ENCODE measurements at regions not wholly inside any gene's neighbourhood (a gene's known extent, or its start where the extent isn't known, plus 50 kb on each side); places are given as distances from the start of the nearest gene placed in this dataset.

- no peak for DNase-seq
Measured at GRCh38 chr21:15932726-15933125, 202.9 kb downstream of the USP25 start.

GRCh38 chr21:15935530-15935929, 205.7 kb downstream of the USP25 start:
- Histone ChIP-seq H3K4me3 (ENCODE audit: low read depth, low read length) (no peak overlapping the region), H3K27me3 (no peaks in the 10 kb centered on the region), H3K4me1 (no peaks in the 10 kb centered on the region), H3K36me3 (no peaks in the 10 kb centered on the region), H3K9me3 (no peaks in the 10 kb centered on the region)
- no peak for DNase-seq
- TF ChIP-seq CTCF (IDR thresholded peaks at IDR 0.05; ENCODE audit: low read depth, low read length) = no peak

More at GRCh38 chr21:15932726-15933125, 202.9 kb downstream of the USP25 start:
- Histone ChIP-seq H3K36me3 (no peaks in the 10 kb centered on the region), H3K9me3 (no peaks in the 10 kb centered on the region), H3K27me3 (no peaks in the 10 kb centered on the region), H3K4me1 (no peaks in the 10 kb centered on the region), H3K4me3 (ENCODE audit: low read depth, low read length) (no peak overlapping the region)
- no peak for TF ChIP-seq CTCF (IDR thresholded peaks at IDR 0.05; ENCODE audit: low read depth, low read length)

- no peak for DNase-seq
- Histone ChIP-seq H3K4me1 (no peaks in the 10 kb centered on the region), H3K4me3 (ENCODE audit: low read depth, low read length) (no peak overlapping the region), H3K27me3 (no peaks in the 10 kb centered on the region), H3K36me3 (no peaks in the 10 kb centered on the region), H3K9me3 (no peaks in the 10 kb centered on the region)
- no peak for TF ChIP-seq CTCF (IDR thresholded peaks at IDR 0.05; ENCODE audit: low read depth, low read length)
Measured at GRCh38 chr21:15943009-15943666, 213.4 kb downstream of the USP25 start.

GRCh38 chr21:15947677-15948076, 217.9 kb downstream of the USP25 start:
- no peak for DNase-seq
- Histone ChIP-seq H3K27me3 (no peaks in the 10 kb centered on the region), H3K4me3 (ENCODE audit: low read depth, low read length) (no peak overlapping the region), H3K4me1 (no peaks in the 10 kb centered on the region), H3K36me3 (no peaks in the 10 kb centered on the region), H3K9me3 (no peaks in the 10 kb centered on the region)
- no peak for TF ChIP-seq CTCF (IDR thresholded peaks at IDR 0.05; ENCODE audit: low read depth, low read length)

GRCh38 chr21:15953551-15954116, 223.9 kb downstream of the USP25 start:
- H3K9me3 ChIP-seq = peaks cover 2% of the 10 kb centered on the region; the same call in 1 of the 2 replicates
- no peak overlapping the region for H3K4me3 ChIP-seq (ENCODE audit: low read depth, low read length)
- TF ChIP-seq CTCF (IDR thresholded peaks at IDR 0.05; ENCODE audit: low read depth, low read length) = no peak
- no peaks in the 10 kb centered on the region for H3K36me3 ChIP-seq
- no peaks in the 10 kb centered on the region for H3K27me3 ChIP-seq
- no peaks in the 10 kb centered on the region for H3K4me1 ChIP-seq
- no peak for DNase-seq

- no peak for DNase-seq
- no peaks in the 10 kb centered on the region for H3K4me1 ChIP-seq
- H3K4me3 ChIP-seq (ENCODE audit: low read depth, low read length) = no peak overlapping the region
- no peaks in the 10 kb centered on the region for H3K27me3 ChIP-seq
- no peak for TF ChIP-seq CTCF (IDR thresholded peaks at IDR 0.05; ENCODE audit: low read depth, low read length)
- no peaks in the 10 kb centered on the region for H3K9me3 ChIP-seq
- H3K36me3 ChIP-seq = no peaks in the 10 kb centered on the region
Measured at GRCh38 chr21:15964236-15964855, 234.6 kb downstream of the USP25 start.
